ENCODE measurements at regions not wholly inside any gene's neighbourhood (a gene's known extent, or its start where the extent isn't known, plus 50 kb on each side); places are given as distances from the start of the nearest gene placed in this dataset.
"Not testable (repeated sequence)": the region's sequence is repeated elsewhere in the genome, so short reads cannot be mapped to it uniquely, and the experiment has no call there.

DNA sequence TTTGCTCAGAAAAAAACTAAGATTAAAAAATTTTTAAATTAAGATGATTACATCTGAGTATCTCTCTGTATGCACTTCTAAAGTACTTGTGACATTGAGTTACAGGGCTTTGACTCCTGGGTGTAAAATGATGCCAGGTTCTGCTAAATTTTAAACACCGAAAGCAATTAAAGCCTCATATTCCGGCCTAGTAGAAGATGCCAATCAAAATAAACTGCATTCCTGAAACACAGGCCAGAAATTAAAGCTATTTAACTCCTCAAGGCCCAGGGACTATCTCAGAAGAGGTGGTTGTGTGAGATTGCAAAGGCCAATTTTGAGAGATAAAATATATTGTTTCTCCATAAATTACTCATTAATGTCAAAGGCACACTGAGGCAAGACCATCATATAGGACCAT is 388.3 kb downstream of the KIF20B start:
- no peak overlapping the region for H3K27ac Mint-ChIP-seq
- POLR2A ChIA-PET, result no interaction called here
- H3K27me3 Mint-ChIP-seq, result no peaks in the 10 kb centered on the region
- Histone ChIP-seq H3K27me3 (replicated peaks in 1 of 4; ENCODE audit: control extremely low read depth in 1 of 4, control insufficient read depth in 3 of 4, insufficient read depth in 4 of 4, low read length in 3 of 4) (peaks cover 0 to 4% (median 0%) of the 10 kb centered on the region in 4 experiments), H2AFZ (ENCODE audit: insufficient read depth, low read depth, low read length, poor library complexity, severe bottlenecking) (no peak overlapping the region), H3K27ac (ENCODE audit: low read length in 2 of 2) (no peak overlapping the region), H3K36me3 (replicated peaks in 1 of 2; ENCODE audit: control extremely low read depth in 1 of 2, control insufficient read depth in 1 of 2, extremely low read depth in 1 of 2, insufficient read depth in 2 of 2, low read length in 1 of 2) (no peaks in the 10 kb centered on the region), H3K9me3 (ENCODE audit: control extremely low read depth in 1 of 3, control insufficient read depth in 2 of 3, insufficient read depth in 1 of 3, low read length in 2 of 3) (no peaks in the 10 kb centered on the region), H4K20me1 (ENCODE audit: control insufficient read depth, insufficient read depth, low read length, poor library complexity, severe bottlenecking) (no peaks in the 10 kb centered on the region), H3K4me1 (ENCODE audit: control insufficient read depth in 2 of 2, insufficient read depth in 2 of 2, low read length in 2 of 2) (peaks cover 0 to 8% of the 10 kb centered on the region in 2 donors), H3K4me2 (replicated peaks; ENCODE audit: low read depth, low read length, poor library complexity, severe bottlenecking) (no peak overlapping the region), H3K9ac (ENCODE audit: low read length) (no peak overlapping the region), H3K4me3 (ENCODE audit: control extremely low read depth in 1 of 5, extremely low read depth in 1 of 5, insufficient read depth in 1 of 5, low read depth in 2 of 5, low read length in 4 of 5) (no peak overlapping the region), H3K79me2 (ENCODE audit: control insufficient read depth, insufficient read depth, low read length) (no peaks in the 10 kb centered on the region)
- CTCF ChIA-PET, result no interaction called here
- DNase-seq, result no peak
- ATAC-seq (ENCODE audit: low read depth), result no peak
- TF ChIP-seq, protein P1, sequence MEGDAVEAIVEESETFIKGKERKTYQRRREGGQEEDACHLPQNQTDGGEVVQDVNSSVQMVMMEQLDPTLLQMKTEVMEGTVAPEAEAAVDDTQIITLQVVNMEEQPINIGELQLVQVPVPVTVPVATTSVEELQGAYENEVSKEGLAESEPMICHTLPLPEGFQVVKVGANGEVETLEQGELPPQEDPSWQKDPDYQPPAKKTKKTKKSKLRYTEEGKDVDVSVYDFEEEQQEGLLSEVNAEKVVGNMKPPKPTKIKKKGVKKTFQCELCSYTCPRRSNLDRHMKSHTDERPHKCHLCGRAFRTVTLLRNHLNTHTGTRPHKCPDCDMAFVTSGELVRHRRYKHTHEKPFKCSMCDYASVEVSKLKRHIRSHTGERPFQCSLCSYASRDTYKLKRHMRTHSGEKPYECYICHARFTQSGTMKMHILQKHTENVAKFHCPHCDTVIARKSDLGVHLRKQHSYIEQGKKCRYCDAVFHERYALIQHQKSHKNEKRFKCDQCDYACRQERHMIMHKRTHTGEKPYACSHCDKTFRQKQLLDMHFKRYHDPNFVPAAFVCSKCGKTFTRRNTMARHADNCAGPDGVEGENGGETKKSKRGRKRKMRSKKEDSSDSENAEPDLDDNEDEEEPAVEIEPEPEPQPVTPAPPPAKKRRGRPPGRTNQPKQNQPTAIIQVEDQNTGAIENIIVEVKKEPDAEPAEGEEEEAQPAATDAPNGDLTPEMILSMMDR (IDR thresholded peaks at IDR 0.05), result no peak
- TF ChIP-seq EZH2 (IDR thresholded peaks at IDR 0.05; ENCODE audit: borderline replicate concordance, insufficient read depth, low read depth, low read length, poor library complexity, severe bottlenecking), result no peak
- H3K4me3 Mint-ChIP-seq, result no peak overlapping the region
- intact Hi-C loops (cut with micrococcal nuclease), result no loop called here
- H3K4me1 Mint-ChIP-seq, result peaks cover 1% of the 10 kb centered on the region
- WGBS (ENCODE audit: insufficient coverage), result no CpG with 5 or more reads among the region's 2 CpGs
- no peaks in the 10 kb centered on the region for H3K9me3 Mint-ChIP-seq (ENCODE audit: insufficient read depth)

DNA sequence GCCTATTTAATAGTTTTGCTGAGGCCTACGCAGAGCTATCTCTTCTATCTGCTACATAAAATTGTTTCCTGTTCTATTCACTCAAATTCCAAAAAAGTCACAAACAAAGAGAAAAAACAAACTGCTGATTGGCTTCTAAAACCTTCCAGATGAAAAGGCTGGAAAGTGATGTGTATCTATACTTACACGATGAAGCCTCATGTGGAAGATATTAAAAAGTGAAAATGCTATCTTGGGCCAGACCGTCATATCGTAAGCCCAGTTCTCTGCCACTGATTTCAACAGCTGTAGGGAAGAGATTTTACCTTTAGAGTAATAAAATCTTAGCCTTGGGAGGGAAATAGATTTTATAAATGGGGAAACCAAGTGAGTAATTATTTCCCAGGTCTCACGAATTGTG is 394.8 kb downstream of the KIF20B start:
- H3K4me1 Mint-ChIP-seq, result no peaks in the 10 kb centered on the region
- Histone ChIP-seq H3K4me1 (ENCODE audit: control insufficient read depth in 2 of 2, insufficient read depth in 2 of 2, low read length in 2 of 2) (no peaks in the 10 kb centered on the region), H3K79me2 (ENCODE audit: control insufficient read depth, insufficient read depth, low read length) (no peaks in the 10 kb centered on the region), H3K4me2 (replicated peaks; ENCODE audit: low read depth, low read length, poor library complexity, severe bottlenecking) (no peak overlapping the region), H3K4me3 (ENCODE audit: control extremely low read depth in 1 of 5, extremely low read depth in 1 of 5, insufficient read depth in 1 of 5, low read depth in 2 of 5, low read length in 4 of 5) (no peak overlapping the region), H3K36me3 (replicated peaks in 1 of 2; ENCODE audit: control extremely low read depth in 1 of 2, control insufficient read depth in 1 of 2, extremely low read depth in 1 of 2, insufficient read depth in 2 of 2, low read length in 1 of 2) (no peaks in the 10 kb centered on the region), H3K9me3 (ENCODE audit: control extremely low read depth in 1 of 3, control insufficient read depth in 2 of 3, insufficient read depth in 1 of 3, low read length in 2 of 3) (no peaks in the 10 kb centered on the region), H4K20me1 (ENCODE audit: control insufficient read depth, insufficient read depth, low read length, poor library complexity, severe bottlenecking) (no peaks in the 10 kb centered on the region), H3K27ac (ENCODE audit: low read length in 2 of 2) (no peak overlapping the region), H3K9ac (ENCODE audit: low read length) (no peak overlapping the region), H3K27me3 (replicated peaks in 1 of 4; ENCODE audit: control extremely low read depth in 1 of 4, control insufficient read depth in 3 of 4, insufficient read depth in 4 of 4, low read length in 3 of 4) (peaks cover 0 to 4% (median 0%) of the 10 kb centered on the region in 4 experiments), H2AFZ (ENCODE audit: insufficient read depth, low read depth, low read length, poor library complexity, severe bottlenecking) (no peak overlapping the region)
- ATAC-seq (ENCODE audit: low read depth), result no peak
- DNase-seq, result no peak
- TF ChIP-seq, protein P1 (IDR thresholded peaks at IDR 0.05), result no peak
- TF ChIP-seq EZH2 (IDR thresholded peaks at IDR 0.05; ENCODE audit: borderline replicate concordance, insufficient read depth, low read depth, low read length, poor library complexity, severe bottlenecking), result no peak
- H3K27ac Mint-ChIP-seq, result no peak overlapping the region
- H3K9me3 Mint-ChIP-seq (ENCODE audit: insufficient read depth), result no peaks in the 10 kb centered on the region
- 92% methylated on average over 3 of the region's 5 CpGs for WGBS (ENCODE audit: insufficient coverage)
- H3K4me3 Mint-ChIP-seq, result no peak overlapping the region
- POLR2A ChIA-PET, result no interaction called here
- intact Hi-C loops (cut with micrococcal nuclease), result no loop called here
- CTCF ChIA-PET, result no interaction called here
- H3K27me3 Mint-ChIP-seq, result no peaks in the 10 kb centered on the region

DNA sequence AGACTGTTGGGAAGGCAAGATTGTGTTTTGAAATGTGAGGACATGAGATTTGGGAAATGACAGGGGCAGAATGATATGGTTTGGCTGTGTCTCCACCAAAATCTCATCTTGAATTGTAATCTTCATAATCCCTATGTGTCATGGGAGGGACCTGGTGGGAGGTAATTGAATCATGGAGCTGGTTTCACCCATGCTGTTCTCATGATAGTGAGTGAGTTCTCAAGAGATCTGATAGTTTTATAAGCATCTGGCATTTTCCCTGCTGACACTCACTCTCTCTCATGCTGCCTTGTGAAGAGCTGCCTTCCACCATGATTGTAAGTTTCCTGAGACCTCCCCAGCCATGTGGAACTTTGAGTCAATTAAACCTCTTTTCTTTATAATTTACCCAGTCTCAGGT is 406.2 kb downstream of the KIF20B start:
- H3K27ac Mint-ChIP-seq; H3K4me1 ChIP-seq (ENCODE audit: control insufficient read depth in 2 of 2, insufficient read depth in 2 of 2, low read length in 2 of 2); H3K36me3 ChIP-seq (replicated peaks in 1 of 2; ENCODE audit: control extremely low read depth in 1 of 2, control insufficient read depth in 1 of 2, extremely low read depth in 1 of 2, insufficient read depth in 2 of 2, low read length in 1 of 2); H3K9me3 ChIP-seq (ENCODE audit: control extremely low read depth in 1 of 3, control insufficient read depth in 2 of 3, insufficient read depth in 1 of 3, low read length in 2 of 3); H3K27me3 Mint-ChIP-seq; H3K79me2 ChIP-seq (ENCODE audit: control insufficient read depth, insufficient read depth, low read length); H3K4me2 ChIP-seq (replicated peaks; ENCODE audit: low read depth, low read length, poor library complexity, severe bottlenecking); H3K4me1 Mint-ChIP-seq; POLR2A ChIA-PET; CTCF ChIA-PET; H3K4me3 Mint-ChIP-seq; H4K20me1 ChIP-seq (ENCODE audit: control insufficient read depth, insufficient read depth, low read length, poor library complexity, severe bottlenecking); H3K9me3 Mint-ChIP-seq (ENCODE audit: insufficient read depth); H2AFZ ChIP-seq (ENCODE audit: insufficient read depth, low read depth, low read length, poor library complexity, severe bottlenecking); H3K9ac ChIP-seq (ENCODE audit: low read length); H3K27ac ChIP-seq (ENCODE audit: low read length in 2 of 2); H3K27me3 ChIP-seq (replicated peaks in 1 of 4; ENCODE audit: control extremely low read depth in 1 of 4, control insufficient read depth in 3 of 4, insufficient read depth in 4 of 4, low read length in 3 of 4); DNase-seq; intact Hi-C loops (cut with micrococcal nuclease); ATAC-seq (ENCODE audit: low read depth); H3K4me3 ChIP-seq (ENCODE audit: control extremely low read depth in 1 of 5, extremely low read depth in 1 of 5, insufficient read depth in 1 of 5, low read depth in 2 of 5, low read length in 4 of 5): not testable (repeated sequence)

Measured in B cell (primary cell).